ENCODE measurements at regions not wholly inside any gene's neighbourhood (a gene's known extent, or its start where the extent isn't known, plus 50 kb on each side); places are given as distances from the start of the nearest gene placed in this dataset.

DNA sequence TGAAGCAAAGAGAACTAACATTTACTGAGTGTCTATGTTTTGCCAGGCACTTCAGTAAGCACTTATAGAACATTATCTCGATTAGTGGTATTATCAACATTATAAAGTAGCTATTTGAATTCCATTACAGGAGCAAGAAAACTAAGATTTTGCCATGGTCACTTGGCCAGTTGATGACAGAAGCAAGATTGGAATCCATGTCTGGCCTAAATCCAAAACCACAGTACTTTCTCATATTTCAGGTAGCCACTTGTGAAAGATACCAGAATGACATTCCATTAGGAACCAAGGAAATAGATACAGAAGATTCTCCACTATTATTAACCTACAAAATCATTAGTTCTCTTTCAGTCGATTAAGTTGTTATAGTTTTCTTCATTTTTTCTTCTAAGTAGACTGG is 691.0 kb upstream of the API5 start:
- TF ChIP-seq, protein P1, sequence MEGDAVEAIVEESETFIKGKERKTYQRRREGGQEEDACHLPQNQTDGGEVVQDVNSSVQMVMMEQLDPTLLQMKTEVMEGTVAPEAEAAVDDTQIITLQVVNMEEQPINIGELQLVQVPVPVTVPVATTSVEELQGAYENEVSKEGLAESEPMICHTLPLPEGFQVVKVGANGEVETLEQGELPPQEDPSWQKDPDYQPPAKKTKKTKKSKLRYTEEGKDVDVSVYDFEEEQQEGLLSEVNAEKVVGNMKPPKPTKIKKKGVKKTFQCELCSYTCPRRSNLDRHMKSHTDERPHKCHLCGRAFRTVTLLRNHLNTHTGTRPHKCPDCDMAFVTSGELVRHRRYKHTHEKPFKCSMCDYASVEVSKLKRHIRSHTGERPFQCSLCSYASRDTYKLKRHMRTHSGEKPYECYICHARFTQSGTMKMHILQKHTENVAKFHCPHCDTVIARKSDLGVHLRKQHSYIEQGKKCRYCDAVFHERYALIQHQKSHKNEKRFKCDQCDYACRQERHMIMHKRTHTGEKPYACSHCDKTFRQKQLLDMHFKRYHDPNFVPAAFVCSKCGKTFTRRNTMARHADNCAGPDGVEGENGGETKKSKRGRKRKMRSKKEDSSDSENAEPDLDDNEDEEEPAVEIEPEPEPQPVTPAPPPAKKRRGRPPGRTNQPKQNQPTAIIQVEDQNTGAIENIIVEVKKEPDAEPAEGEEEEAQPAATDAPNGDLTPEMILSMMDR (IDR thresholded peaks at IDR 0.05) = no peak
- TF ChIP-seq POLR2AphosphoS5 (IDR thresholded peaks at IDR 0.05) = no peak
- TF ChIP-seq POLR2A (IDR thresholded peaks at IDR 0.05) = no peak

Measured in stomach (tissue), 4 donors.